ENCODE measurements at regions not wholly inside any gene's neighbourhood (a gene's known extent, or its start where the extent isn't known, plus 50 kb on each side); places are given as distances from the start of the nearest gene placed in this dataset.
"Not testable (repeated sequence)": the region's sequence is repeated elsewhere in the genome, so short reads cannot be mapped to it uniquely, and the experiment has no call there.

DNA sequence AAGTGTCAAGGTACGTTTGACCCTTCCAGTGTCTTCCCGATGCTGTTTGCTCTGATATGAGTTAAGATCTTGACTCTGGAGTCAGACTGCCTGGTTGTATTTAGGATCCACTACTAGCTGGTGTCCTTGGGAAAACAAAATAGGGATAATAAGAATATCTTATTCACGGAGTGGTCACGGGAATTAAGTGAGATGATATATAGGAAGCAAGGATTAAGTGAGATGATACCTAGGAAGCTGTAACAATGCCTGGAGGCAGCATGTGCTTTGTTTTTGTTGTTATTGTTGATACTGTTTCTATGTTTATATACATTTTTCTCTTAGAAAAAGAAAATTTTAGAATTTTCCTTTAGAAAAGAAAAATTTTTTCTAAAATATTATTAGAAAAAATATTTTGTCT is 87.0 kb downstream of the LYZL1 start:
- no peak for DNase-seq
- H3K4me3 ChIP-seq (ENCODE audit: low read depth, low read length) = no peak overlapping the region
- TF ChIP-seq CTCF (IDR thresholded peaks at IDR 0.05; ENCODE audit: low read depth, low read length, missing control alignments) = no peak
- H3K27ac ChIP-seq = no peak overlapping the region
- H3K36me3 ChIP-seq (replicated peaks) = no peaks in the 10 kb centered on the region
- H3K27me3 ChIP-seq (replicated peaks) = no peaks in the 10 kb centered on the region
- in situ Hi-C loops (cut with HindIII; ENCODE audit: low pct_ligation_motif_present, low sequenced_read_pairs) = no loop called here

GRCh38 chr10:29377333-29377961 is 88.6 kb downstream of the LYZL1 start:
- peak; percentile 80 for TF ChIP-seq CTCF (IDR thresholded peaks at IDR 0.05; ENCODE audit: low read depth, low read length, missing control alignments)
- in situ Hi-C loops (cut with HindIII; ENCODE audit: low pct_ligation_motif_present, low sequenced_read_pairs) = no loop called here

DNA sequence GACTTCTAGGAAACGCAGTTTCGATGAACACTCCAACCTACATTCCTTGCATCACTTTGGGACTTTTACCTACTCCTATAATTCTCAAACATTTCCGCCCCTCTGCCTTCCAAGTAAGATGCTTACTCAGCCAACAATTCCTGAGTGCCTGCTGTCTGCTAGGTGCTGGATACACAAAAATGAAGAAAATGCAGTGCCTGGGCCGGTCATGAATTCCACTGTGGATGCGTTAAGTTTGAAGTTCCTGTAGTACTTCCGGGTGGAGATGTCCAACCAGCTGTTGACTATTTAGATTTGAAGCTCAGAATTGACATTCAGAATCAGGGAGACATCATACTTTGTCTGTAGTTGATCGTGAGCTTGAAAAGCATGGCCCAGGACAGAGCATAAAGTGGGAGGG is 89.2 kb downstream of the LYZL1 start:
- no peak for TF ChIP-seq CTCF (IDR thresholded peaks at IDR 0.05; ENCODE audit: low read depth, low read length, missing control alignments)
- no peak for DNase-seq
- H3K4me3 ChIP-seq (ENCODE audit: low read depth, low read length) = no peak overlapping the region

More at GRCh38 chr10:29377333-29377961, 88.6 kb downstream of the LYZL1 start:
- H3K27ac ChIP-seq = no peak overlapping the region
- no peak overlapping the region for H3K4me3 ChIP-seq (ENCODE audit: low read depth, low read length)
- DNase-seq = peak; percentile 22
- H3K27me3 ChIP-seq (replicated peaks) = no peaks in the 10 kb centered on the region
- no peaks in the 10 kb centered on the region for H3K36me3 ChIP-seq (replicated peaks)

GRCh38 chr10:29379208-29379607 is 90.3 kb downstream of the LYZL1 start:
- in situ Hi-C loops (cut with HindIII; ENCODE audit: low pct_ligation_motif_present, low sequenced_read_pairs) = no loop called here
- no peak for TF ChIP-seq CTCF (IDR thresholded peaks at IDR 0.05; ENCODE audit: low read depth, low read length, missing control alignments)
- H3K27ac ChIP-seq = no peak overlapping the region
- no peak for DNase-seq
- H3K4me3 ChIP-seq (ENCODE audit: low read depth, low read length) = no peak overlapping the region
- no peaks in the 10 kb centered on the region for H3K27me3 ChIP-seq (replicated peaks)
- H3K36me3 ChIP-seq (replicated peaks) = no peaks in the 10 kb centered on the region

More for the DNA sequence above, 89.2 kb downstream of the LYZL1 start:
- no peak overlapping the region for H3K27ac ChIP-seq
- H3K36me3 ChIP-seq (replicated peaks) = no peaks in the 10 kb centered on the region
- no peaks in the 10 kb centered on the region for H3K27me3 ChIP-seq (replicated peaks)
- in situ Hi-C loops (cut with HindIII; ENCODE audit: low pct_ligation_motif_present, low sequenced_read_pairs) = no loop called here

- DNase-seq; in situ Hi-C loops (cut with HindIII; ENCODE audit: low pct_ligation_motif_present, low sequenced_read_pairs); H3K27ac ChIP-seq; H3K4me3 ChIP-seq (ENCODE audit: low read depth, low read length); H3K36me3 ChIP-seq (replicated peaks); H3K27me3 ChIP-seq (replicated peaks): not testable (repeated sequence)
Observed at GRCh38 chr10:29379777-29380598, 91.1 kb downstream of the LYZL1 start.

GRCh38 chr10:29380599-29381511 is 92.0 kb downstream of the LYZL1 start:
- H3K4me3 ChIP-seq (ENCODE audit: low read depth, low read length); H3K27ac ChIP-seq; H3K27me3 ChIP-seq (replicated peaks); H3K36me3 ChIP-seq (replicated peaks); in situ Hi-C loops (cut with HindIII; ENCODE audit: low pct_ligation_motif_present, low sequenced_read_pairs); DNase-seq: not testable (repeated sequence)
